ENCODE measurements at regions not wholly inside any gene's neighbourhood (a gene's known extent, or its start where the extent isn't known, plus 50 kb on each side); places are given as distances from the start of the nearest gene placed in this dataset.

GRCh38 chr11:104324276-104324675 is 160.3 kb upstream of the PDGFD start:
- no peak for DNase-seq (ENCODE audit: low read depth)
- no peak overlapping the region for H3K4me3 ChIP-seq (ENCODE audit: control insufficient read depth, low read depth, low read length)
- TF ChIP-seq CTCF (conservative IDR thresholded peaks at IDR 0.05; ENCODE audit: control insufficient read depth, insufficient read depth, low read depth, low read length): no peak

GRCh38 chr11:104323841-104324240 is 159.9 kb upstream of the PDGFD start:
- DNase-seq (ENCODE audit: low read depth): no peak
- no peak overlapping the region for H3K4me3 ChIP-seq (ENCODE audit: control insufficient read depth, low read depth, low read length)
- TF ChIP-seq CTCF (conservative IDR thresholded peaks at IDR 0.05; ENCODE audit: control insufficient read depth, insufficient read depth, low read depth, low read length): no peak

GRCh38 chr11:104322696-104323095 is 158.7 kb upstream of the PDGFD start:
- no peak for TF ChIP-seq CTCF (conservative IDR thresholded peaks at IDR 0.05; ENCODE audit: control insufficient read depth, insufficient read depth, low read depth, low read length)
- H3K4me3 ChIP-seq (ENCODE audit: control insufficient read depth, low read depth, low read length): no peak overlapping the region
- DNase-seq (ENCODE audit: low read depth): no peak

GRCh38 chr11:104320956-104321355 is 157.0 kb upstream of the PDGFD start:
- DNase-seq (ENCODE audit: low read depth): no peak
- TF ChIP-seq CTCF (conservative IDR thresholded peaks at IDR 0.05; ENCODE audit: control insufficient read depth, insufficient read depth, low read depth, low read length): no peak
- H3K4me3 ChIP-seq (ENCODE audit: control insufficient read depth, low read depth, low read length): no peak overlapping the region

GRCh38 chr11:104320097-104320496 is 156.2 kb upstream of the PDGFD start:
- H3K4me3 ChIP-seq (ENCODE audit: control insufficient read depth, low read depth, low read length): no peak overlapping the region
- DNase-seq (ENCODE audit: low read depth): no peak
- no peak for TF ChIP-seq CTCF (conservative IDR thresholded peaks at IDR 0.05; ENCODE audit: control insufficient read depth, insufficient read depth, low read depth, low read length)

- H3K4me3 ChIP-seq (ENCODE audit: control insufficient read depth, low read depth, low read length): no peak overlapping the region
- no peak for DNase-seq (ENCODE audit: low read depth)
- TF ChIP-seq CTCF (conservative IDR thresholded peaks at IDR 0.05; ENCODE audit: control insufficient read depth, insufficient read depth, low read depth, low read length): no peak
Observed at GRCh38 chr11:104319396-104319795, 155.4 kb upstream of the PDGFD start.

GRCh38 chr11:104306862-104307474 is 143.0 kb upstream of the PDGFD start:
- no peak for TF ChIP-seq CTCF (conservative IDR thresholded peaks at IDR 0.05; ENCODE audit: control insufficient read depth, insufficient read depth, low read depth, low read length)
- H3K4me3 ChIP-seq (ENCODE audit: control insufficient read depth, low read depth, low read length): no peak overlapping the region
- DNase-seq (ENCODE audit: low read depth): no peak

All from fibroblast of mammary gland (primary cell).